Heart right ventricle (tissue), 16 donors: ENCODE measurements at regions not wholly inside any gene's neighbourhood (a gene's known extent, or its start where the extent isn't known, plus 50 kb on each side); places are given as distances from the start of the nearest gene placed in this dataset.

Experiments used
- ATAC-seq, 8 donors: fragments of 200-7000 bp; cut with Tn5 transposase; one replicate each; pipeline ENCODE4 v1.9.1; 2020; ENCODE audit warnings: mild to moderate bottlenecking in 8 of 8, moderate library complexity in 8 of 8, moderate number of reproducible peaks in 1 of 8
- DNase-seq, 2 donors: peaks; one replicate each; pipeline ENCODE4 v3.0.0-alpha.2; 2020
- H3K27ac ChIP-seq, 10 donors: fragments of 200-600 bp; sonication (generic) in 2 of 10; one replicate each; pipeline versions ENCODE4 v1.5.0 to v1.8.0; 2020 to 2022; ENCODE audit warnings: mild to moderate bottlenecking in 3 of 10
- H3K27me3 ChIP-seq, 7 donors: fragments of 200-600 bp; one replicate each; pipeline ENCODE4 v1.8.0; 2021 to 2022; ENCODE audit warnings: mild to moderate bottlenecking in 2 of 7
- H3K36me3 ChIP-seq, 9 donors: fragments of 200-600 bp; sonication (generic) in 1 of 9; one replicate each; pipeline versions ENCODE4 v1.5.0 to v1.8.0; 2020 to 2022; ENCODE audit warnings: mild to moderate bottlenecking in 2 of 9
- H3K4me1 ChIP-seq, 9 donors: fragments of 200-600 bp; sonication (generic) in 1 of 9; one replicate each; pipeline versions ENCODE4 v1.5.0 to v1.8.0; 2020 to 2022; ENCODE audit warnings: mild to moderate bottlenecking in 4 of 9
- H3K4me3 ChIP-seq, 10 donors: fragments of 200-600 bp; sonication (generic) in 2 of 10; one replicate each; pipeline versions ENCODE4 v1.5.0 to v1.8.0; 2020 to 2022; ENCODE audit warnings: mild to moderate bottlenecking in 7 of 10, moderate library complexity in 2 of 10
- H3K9me3 ChIP-seq, 11 donors: fragments of 200-600 bp in 10 of 11; sonication (generic) in 2 of 11; one replicate each; pipeline versions ENCODE4 v1.5.0 to v1.8.0; 2013 to 2022; ENCODE audit warnings: mild to moderate bottlenecking in 2 of 11, control low read depth in 1 of 11, moderate library complexity in 1 of 11
- WGBS, 2 donors: extraction: QIAGEN DNeasy Blood & Tissue Kit; methylation state at CpG; one replicate each; pipeline ENCODE4 v1.1.7; 2013; ENCODE audit warnings: inconsistent platforms in 1 of 2; 5-methylcytosine and 5-hydroxymethylcytosine counted together
- intact Hi-C, 10 donors: fragments of 100-400 bp; cut with DNase I; formaldehyde crosslinking; loops; one replicate each; pipeline versions ENCODE4 v1.11.1 to v1.14.2; 2022
- TF ChIP-seq, protein P1 (sequence below), 9 donors: fragments of 200-600 bp; sonication (generic) in 2 of 9; IDR thresholded peaks; one replicate each; pipeline versions ENCODE4 v1.5.0 to v1.8.0; 2021 to 2022; ENCODE audit warnings: antibody characterized with exemption in 9 of 9, mild to moderate bottlenecking in 5 of 9, moderate library complexity in 1 of 9
- donor health status: Arrhythmogenic right ventricular cardiomyopathy.
- donor health status: ischemic (EF 13 %, LVEDD 7.1; RV severe dilation, severe dysfunction).
- donor health status: healthy with polysubstance abuse.
- donor health status: DM: no; HTN: yes; CAD: no.
- donor health status: DM: no; HTN: no; CAD: no.
- donor health status: ischemic (EF 25% LVEDD 6.9; RV normal size, moderate dysfunction).
- donor health status: ischemic (EF 25% LVEDD 5.7; RV mildly dilated, moderate dysfunction).
- donor health status: healthy.
- donor health status: DM: yes; HTN: yes; CAD: no.
- donor health status: Ischemic cardiomyopathy.
- donor health status: ischemic (EF 35%, LVEDD 5.7; RV mildly dilated, moderate dysfunction).
- donor health status: nonischemic (EF 11% LVEDD 7.7; RV severe dilation, severe dysfunction).
- donor health status: DM: yes; HTN: yes; CAD: no.
- donor health status: PGD.
- donor health status: ischemic (EF 29% LVEDD 5.4; RV normal size, mild dysfunction).
- donor health status: nonischemic (EF 23%, LVEDD 6.1; RV moderate dilation, normal function).

DNA sequence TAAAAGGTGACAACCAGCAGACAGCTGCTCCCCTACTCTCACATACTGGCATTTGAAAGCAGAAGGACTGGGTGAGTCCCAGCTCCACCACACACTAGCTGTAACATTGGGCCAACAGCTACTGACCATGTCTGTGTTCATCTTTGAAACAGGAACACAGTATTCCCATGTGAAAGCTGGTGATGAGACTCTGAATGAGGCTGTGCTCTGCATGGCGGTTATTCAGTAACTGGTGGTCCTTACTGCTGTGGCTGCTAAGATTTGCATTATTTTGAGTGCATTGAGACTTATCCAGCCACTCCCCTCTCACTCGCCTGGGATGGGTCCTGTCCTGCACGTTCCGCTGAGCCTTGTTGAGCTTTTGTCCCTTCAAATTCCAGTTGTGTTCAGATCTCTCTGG is 342.9 kb downstream of the FOXL1 start:
- Histone ChIP-seq H3K4me3 (no peak overlapping the region), H3K27me3 (peaks cover 0 to 17% (median 0%) of the 10 kb centered on the region in 7 donors), H3K36me3 (no peaks in the 10 kb centered on the region), H3K9me3 (peaks cover 0 to 27% (median 9%) of the 10 kb centered on the region in 11 donors), H3K4me1 (no peaks in the 10 kb centered on the region), H3K27ac (no peak overlapping the region)
- 95 to 97% methylated on average over 4 of the region's 4 CpGs for WGBS, 2 donors
- no peak for ATAC-seq
- TF ChIP-seq, protein P1, sequence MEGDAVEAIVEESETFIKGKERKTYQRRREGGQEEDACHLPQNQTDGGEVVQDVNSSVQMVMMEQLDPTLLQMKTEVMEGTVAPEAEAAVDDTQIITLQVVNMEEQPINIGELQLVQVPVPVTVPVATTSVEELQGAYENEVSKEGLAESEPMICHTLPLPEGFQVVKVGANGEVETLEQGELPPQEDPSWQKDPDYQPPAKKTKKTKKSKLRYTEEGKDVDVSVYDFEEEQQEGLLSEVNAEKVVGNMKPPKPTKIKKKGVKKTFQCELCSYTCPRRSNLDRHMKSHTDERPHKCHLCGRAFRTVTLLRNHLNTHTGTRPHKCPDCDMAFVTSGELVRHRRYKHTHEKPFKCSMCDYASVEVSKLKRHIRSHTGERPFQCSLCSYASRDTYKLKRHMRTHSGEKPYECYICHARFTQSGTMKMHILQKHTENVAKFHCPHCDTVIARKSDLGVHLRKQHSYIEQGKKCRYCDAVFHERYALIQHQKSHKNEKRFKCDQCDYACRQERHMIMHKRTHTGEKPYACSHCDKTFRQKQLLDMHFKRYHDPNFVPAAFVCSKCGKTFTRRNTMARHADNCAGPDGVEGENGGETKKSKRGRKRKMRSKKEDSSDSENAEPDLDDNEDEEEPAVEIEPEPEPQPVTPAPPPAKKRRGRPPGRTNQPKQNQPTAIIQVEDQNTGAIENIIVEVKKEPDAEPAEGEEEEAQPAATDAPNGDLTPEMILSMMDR (IDR thresholded peaks at IDR 0.05): no peak
- intact Hi-C loops: no loop called here
- no peak for DNase-seq

DNA sequence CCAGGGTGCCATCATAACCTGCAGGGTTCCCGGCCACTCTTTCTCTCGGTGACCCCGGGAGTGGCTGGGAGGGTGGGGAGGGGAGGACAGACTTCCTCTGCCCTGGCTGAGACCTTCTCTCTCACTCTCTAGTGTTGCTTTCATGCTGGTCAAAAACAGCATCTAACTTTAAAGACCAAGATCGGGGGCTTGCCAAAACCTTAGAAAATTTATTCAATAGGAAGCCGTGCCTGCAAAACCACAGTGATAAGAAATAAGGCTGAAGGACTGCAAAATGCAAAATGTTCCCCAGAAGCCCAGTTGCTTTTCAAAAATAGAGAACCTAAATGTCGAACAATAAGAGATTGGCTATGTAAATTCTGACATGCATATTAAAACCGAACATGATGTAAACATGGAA is 344.0 kb downstream of the FOXL1 start:
- Histone ChIP-seq H3K4me3 (no peak overlapping the region), H3K27me3 (peaks cover 0 to 27% (median 0%) of the 10 kb centered on the region in 7 donors), H3K36me3 (no peaks in the 10 kb centered on the region), H3K9me3 (peaks cover 0 to 27% (median 9%) of the 10 kb centered on the region in 11 donors), H3K4me1 (no peaks in the 10 kb centered on the region), H3K27ac (no peak overlapping the region)
- TF ChIP-seq, protein P1 (IDR thresholded peaks at IDR 0.05): no peak
- WGBS, 2 donors: 63 to 71% methylated on average over 7 of the region's 7 CpGs
- ATAC-seq: no peak
- intact Hi-C loops: no loop called here
- DNase-seq: no peak

DNA sequence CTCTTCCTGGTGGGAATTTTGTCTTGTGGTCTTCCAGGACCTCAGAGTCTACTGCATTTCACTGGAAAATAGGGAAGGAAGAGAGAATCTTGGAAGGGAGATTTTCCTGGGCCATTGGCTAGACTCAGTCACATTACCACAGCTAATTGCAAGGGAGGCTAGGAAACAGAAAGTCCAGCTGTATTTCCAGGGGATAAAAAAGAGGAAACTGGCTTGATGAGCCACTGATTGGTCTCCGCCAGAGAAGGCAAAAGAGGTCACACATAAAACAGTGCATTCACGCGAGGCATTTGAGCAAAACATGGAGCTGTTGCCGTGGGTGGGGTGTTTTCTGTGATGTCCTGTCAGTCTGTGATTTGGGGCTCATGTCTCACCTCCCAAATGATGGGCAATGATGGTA is 345.3 kb downstream of the FOXL1 start:
- Histone ChIP-seq H3K9me3 (peaks cover 0 to 27% (median 9%) of the 10 kb centered on the region in 11 donors), H3K36me3 (no peaks in the 10 kb centered on the region), H3K27ac (no peak overlapping the region), H3K4me3 (no peak overlapping the region), H3K27me3 (peaks cover 0 to 38% (median 2%) of the 10 kb centered on the region in 7 donors), H3K4me1 (peaks cover 0 to 4% (median 1%) of the 10 kb centered on the region in 9 donors)
- WGBS, 2 donors: 66 to 72% methylated on average over 4 of the region's 4 CpGs
- TF ChIP-seq, protein P1 (IDR thresholded peaks at IDR 0.05): no peak
- intact Hi-C loops: no loop called here
- DNase-seq (no peak), ATAC-seq (no peak)

DNA sequence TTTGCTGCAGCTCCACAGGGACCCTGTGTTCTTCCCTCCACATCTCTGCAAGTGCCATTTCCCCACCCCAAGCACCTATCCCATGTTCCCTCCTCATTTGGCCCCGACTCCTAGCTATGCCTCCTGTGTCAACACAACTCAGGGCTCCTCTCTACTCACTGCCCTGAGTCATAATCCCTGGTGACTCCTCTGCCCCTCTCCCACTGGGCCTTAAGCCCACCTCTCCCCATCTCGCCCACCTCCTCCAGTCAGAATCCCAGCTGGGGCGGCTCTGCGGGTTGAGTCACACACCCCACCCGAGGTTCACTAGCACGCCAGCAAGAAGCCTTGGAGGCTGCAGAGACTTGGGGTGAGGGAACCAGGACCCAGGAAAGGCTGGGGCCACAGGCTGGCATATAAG is 346.2 kb downstream of the FOXL1 start:
- TF ChIP-seq, protein P1 (IDR thresholded peaks at IDR 0.05): no peak
- 90 to 93% methylated on average over 6 of the region's 6 CpGs for WGBS, 2 donors
- ATAC-seq (no peak), DNase-seq (no peak)
- Histone ChIP-seq H3K4me1 (peaks cover 3 to 13% (median 10%) of the 10 kb centered on the region in 9 donors), H3K36me3 (no peaks in the 10 kb centered on the region), H3K9me3 (peaks cover 0 to 27% (median 9%) of the 10 kb centered on the region in 11 donors), H3K4me3 (no peak overlapping the region), H3K27me3 (peaks cover 0 to 47% (median 2%) of the 10 kb centered on the region in 7 donors), H3K27ac (no peak overlapping the region)
- intact Hi-C loops: no loop called here
